Retina (tissue), 1 donor: ENCODE measurements at regions not wholly inside any gene's neighbourhood (a gene's known extent, or its start where the extent isn't known, plus 50 kb on each side); places are given as distances from the start of the nearest gene placed in this dataset.
"Not testable (repeated sequence)": the region's sequence is repeated elsewhere in the genome, so short reads cannot be mapped to it uniquely, and the experiment has no call there.

Experiments used
- DNase-seq: peaks from one replicate; pipeline ENCODE4 v3.0.0-alpha.2; 2016

- DNase-seq, result no peak
Measured at GRCh38 chr2:76252704-76253103, 542.0 kb upstream of the GCFC2 start.

DNA sequence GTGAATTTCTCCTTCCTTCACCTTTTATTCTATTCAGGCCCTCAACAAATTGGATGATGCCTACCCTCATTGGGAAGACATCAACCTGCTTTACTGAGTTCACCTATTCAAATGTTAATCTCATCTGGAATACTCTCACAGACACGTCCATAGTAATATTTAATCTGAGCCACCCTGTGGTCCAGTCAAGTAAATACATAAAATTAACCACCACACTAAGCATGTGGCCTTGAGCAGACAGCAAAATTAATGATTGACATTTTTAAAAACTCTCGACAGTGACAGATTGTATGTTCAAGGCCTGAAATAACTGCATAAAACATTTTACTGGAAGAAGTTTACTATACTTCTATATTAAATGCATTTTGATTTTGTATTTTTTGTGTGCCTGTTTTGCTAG is 540.6 kb upstream of the GCFC2 start:
- no peak for DNase-seq

DNA sequence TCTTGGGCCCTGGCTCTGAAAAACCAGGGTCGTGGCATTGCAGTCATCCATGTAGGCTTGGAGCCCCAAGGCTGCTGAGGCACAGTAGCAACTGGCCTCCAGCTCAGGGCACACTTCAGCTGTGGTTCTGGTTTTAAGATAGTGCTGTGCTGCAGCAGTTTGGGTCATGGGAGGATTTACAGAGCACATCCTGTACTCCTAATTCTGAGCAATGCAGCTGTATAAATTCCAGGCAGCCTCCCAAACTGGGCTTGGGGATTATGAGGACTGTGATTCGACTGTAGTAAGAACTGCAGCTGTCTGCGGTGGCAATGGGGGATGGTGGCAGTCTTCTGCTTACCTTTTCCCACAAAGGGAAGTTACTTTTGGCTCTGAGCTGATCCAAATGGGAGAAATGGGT is 536.3 kb upstream of the GCFC2 start:
- no peak for DNase-seq

DNA sequence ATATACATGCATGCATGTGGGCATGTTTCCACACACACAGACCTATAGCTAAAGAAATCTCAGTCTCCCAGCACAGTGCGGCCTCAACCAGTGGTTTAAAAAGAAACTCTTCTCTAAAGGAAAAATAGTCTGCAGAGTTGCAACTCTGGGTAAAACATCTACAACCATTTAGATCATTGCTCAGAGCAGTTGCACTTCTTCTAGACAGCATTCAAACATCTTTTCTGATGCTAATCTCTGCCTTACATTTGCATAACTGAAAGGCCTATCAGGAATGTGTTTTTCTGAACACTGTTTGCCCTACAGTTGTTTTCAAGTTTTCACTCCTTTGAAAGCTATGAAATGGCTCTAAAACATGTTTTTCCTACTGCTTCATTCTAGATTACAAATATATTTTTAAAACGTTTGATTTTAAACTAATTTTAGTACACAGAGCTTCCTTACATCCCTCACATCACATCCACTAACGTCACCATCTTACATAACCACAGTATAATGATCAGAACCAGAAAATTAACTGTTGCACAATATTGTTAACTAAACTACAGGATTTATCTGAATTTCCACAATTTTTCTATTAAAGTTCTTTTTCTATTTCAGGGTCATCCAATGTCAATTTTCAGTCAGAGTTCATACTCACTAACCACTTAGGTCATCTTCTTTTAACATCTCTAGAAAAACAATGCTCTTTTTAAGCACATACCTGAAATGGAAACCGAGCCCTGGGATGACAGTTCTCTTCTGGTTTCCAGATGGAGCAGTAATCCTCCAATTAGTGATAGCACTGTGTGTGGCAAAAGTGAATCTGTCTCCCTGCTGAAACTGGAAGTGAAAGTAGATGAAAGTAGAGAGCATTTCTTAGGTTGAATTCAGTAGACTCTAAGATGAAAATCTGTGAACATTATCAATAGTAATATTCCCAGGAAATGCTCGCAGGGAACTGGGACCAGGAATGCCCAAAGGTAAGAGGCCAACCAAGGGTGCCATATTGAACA is 501.6 kb upstream of the GCFC2 start:
- DNase-seq, result no peak

DNA sequence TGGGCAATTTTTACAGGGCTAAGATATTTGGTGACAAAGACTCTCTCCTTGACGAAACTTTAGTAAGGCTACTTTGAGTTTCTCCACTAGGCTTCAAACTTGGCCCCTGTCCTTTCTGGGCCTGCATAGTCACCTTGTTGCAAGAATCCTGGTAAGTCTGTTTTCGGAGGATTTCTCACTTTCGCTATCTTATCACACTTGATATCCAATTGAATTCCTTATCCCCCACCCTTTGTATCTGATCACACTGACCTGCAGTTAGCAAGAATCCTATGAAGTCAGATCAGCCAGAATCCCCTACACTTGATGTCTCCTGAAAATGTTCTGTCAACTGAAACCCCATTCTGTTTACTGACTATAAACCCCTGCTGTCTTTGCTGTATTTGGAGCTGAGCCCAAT is 499.8 kb upstream of the GCFC2 start:
- no peak for DNase-seq

- no peak for DNase-seq
Measured at GRCh38 chr2:76204048-76204447, 493.3 kb upstream of the GCFC2 start.

DNA sequence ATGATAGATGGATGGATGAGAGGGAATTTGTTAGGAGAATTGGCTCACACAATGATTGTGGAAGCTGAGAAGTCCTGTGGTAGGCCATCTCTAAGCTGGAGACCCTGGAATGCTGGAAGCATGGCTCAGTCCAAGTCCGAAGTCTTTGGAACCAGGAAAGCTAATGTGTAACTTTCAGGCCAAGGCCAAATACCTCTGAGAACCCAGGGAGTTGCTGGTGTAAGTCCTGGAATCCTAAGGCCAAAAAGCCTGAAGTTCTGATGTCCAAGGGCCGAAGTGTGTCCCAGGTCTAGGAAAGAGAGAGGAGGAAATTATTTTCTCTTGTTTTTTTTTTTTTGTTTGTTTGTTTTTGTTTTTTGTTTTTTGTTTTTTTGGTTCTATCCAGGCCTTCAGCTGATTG is 492.2 kb upstream of the GCFC2 start:
- no peak for DNase-seq

GRCh38 chr2:76197842-76198448 is 487.2 kb upstream of the GCFC2 start:
- DNase-seq, result peak; percentile 3

DNA sequence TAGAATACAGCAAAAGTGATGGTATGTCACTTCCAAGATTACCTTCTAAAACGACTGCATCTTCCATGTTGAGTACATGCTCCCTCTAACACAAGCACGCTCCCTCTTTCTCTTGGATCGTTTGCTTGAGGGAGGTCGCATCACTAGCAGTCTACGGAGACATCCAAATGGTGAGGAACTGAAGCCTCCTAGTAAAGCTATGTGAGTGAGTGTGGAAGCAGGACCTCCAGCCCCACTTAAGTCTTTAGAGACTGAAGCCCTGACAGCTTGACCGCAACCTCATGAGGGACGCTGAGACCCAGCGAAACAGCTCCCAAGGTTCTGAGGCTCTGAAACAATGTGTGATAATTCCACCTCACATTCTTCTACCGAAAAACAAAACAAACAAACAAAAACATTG is 486.7 kb upstream of the GCFC2 start:
- no peak for DNase-seq

DNA sequence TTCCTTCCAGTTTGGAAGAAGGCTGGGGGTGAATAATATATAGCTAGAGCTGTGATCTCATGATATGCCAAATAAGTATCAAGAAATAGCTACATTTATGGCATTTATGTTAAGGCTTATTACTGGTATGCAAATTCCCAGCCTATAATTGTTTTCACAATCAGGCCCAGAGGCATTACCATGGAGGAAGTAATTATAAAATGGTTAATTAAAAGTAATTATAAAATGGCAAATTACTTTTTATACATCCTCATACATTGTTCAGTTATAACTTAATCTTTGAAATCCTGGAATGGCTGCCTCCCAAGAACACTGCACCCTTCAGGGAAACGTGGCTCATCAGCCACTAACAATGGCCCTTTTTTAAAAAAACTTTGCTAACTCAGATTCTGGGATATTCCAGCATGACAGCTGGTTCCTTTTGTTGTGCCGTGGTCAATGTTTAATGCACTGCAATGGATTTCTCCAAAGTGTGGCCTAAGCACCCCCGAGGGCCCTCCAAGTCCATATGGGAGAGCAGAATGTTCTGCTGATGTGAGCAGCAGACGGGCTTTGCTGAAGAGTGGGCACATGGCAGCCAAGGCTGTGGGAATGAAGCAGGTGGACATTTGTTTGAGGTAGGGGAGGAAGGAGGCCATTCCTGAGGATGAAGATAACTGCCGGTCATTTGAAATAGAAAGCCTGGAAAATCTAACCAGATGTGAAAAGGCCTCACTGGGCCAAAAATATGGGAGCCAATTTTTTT is 483.5 kb upstream of the GCFC2 start:
- DNase-seq, result peak; percentile 1

DNA sequence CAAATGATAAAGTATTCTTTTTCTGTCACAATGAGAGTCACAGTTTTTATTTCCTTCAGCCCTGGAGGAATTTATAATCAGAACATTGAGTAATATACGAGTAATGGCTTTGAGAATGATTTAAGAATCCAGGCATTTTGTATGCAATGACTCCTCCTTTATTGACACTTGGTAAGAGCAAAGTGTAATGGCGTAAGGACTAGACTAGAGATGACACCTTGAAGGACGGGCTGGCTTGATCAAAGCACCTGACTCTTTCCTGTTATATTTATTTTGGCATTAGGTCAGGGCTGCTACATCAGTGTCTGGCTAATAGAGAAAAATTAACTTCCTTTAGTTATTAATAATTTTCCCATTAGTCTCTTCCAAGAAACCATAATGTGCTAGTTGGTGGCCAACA is 482.4 kb upstream of the GCFC2 start:
- no peak for DNase-seq

- DNase-seq, result no peak
Measured at GRCh38 chr2:76188334-76189008, 477.8 kb upstream of the GCFC2 start.

DNA sequence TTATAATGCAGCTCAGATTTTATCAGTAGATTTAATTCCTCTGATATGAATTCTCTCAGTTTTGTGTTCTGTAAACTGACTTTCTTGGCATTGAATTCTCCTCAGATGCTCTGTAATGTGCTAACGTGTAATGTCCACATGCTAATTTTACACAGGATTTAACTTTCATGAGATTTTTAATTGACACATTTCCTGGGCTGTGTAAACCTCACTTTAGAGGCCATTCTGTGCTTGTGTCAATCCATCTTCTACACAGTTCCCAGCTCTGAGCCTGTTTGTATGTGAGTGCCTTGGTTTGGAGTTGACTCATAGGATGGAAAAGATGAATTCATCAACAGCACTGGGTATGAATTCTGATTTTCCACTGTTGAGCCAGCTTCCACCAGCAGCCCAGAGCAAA is 476.7 kb upstream of the GCFC2 start:
- no peak for DNase-seq

DNA sequence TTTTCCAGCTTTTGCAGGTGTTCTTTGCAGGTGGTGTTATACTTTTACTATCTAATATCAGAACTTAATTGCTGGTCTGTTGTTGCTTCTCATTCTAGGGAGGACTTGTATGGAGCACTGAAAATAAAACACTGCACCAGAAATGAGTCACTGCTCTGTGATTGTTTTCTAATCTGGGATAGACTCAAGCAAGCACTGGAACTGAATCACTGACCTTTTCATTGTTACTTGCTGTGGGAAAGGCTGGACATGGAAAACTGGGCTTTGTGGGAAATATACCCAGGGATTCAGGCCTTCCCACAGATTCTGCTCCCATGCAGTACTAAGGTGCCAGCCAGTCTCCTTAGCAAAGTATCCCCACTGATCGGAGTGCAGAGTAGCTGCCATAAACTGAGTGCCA is 470.0 kb upstream of the GCFC2 start:
- no peak for DNase-seq

DNA sequence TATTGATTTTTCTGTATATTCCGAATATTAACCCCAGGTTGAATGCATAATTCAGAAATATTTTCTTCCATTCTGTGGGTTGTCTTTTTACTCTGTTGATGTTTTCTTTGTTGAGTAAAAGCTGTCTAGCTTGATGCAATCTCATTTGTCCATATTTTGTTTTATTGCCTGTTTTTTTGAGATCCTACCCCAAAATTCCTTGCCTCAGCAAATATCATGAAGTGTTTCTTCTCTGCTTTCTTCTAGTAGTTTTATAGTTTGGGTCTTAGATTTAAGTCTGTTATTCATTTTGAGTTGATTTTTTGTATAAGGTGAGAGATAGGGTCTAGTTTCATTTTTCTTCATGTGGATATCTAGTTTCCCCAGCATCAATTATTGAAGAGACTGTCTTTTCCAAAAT is 467.9 kb upstream of the GCFC2 start:
- DNase-seq, result no peak

DNA sequence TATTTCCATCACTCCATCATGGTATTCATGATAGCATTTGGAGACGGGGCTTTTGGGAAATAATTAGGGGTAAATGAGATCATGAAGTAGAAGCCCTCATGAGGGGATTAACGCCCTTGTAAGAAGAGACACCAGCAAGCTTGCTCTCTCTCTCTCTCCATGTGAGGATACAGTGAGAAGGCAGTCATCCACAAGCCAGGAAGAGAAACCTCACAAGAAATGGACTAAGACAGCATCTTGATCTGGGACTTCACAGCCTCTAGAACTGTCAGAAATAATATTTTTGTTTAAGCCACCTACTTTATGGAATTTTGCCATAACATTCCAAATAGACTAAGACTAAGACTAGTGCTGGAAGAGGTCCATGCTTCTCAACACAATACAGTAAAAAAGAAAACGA is 464.6 kb upstream of the GCFC2 start:
- DNase-seq, result no peak

DNA sequence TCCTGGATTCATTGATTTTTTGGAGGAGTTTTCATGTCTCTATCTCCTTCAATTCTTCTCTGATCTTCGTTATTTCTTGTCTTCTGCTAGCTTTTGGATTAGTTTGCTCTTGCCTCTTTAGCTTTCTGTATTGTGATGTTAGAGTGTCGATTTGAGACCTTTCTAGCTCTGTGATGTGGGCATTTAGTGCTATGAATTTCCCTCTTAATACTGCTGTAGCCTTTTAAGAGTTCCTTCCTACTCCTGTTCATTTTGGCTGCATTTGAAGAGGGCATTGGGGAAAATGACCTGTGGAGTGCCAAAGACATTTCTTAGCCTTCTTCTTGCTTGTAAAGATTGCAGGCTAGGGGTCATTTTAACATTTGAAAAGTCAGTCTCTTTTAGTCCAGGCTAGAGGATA is 463.8 kb upstream of the GCFC2 start:
- no peak for DNase-seq

DNA sequence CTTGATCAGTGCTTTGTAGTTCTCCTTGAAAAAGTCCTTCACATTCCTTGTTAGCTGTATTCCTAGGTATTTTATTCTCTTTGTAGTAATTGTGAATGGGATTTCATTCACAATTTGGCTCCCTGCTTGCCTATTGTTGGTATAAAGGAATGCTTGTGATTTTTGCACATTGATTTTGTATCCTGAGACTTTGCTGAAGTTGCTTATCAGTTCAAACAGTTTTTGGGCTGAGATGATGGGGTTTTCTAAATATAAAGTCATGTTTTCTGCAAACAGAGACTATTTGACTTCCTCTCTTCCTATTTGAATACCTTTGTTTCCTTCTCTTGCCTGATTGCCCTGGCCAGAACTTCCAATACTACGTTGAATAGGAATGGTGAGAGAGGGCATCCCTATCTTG is 462.5 kb upstream of the GCFC2 start:
- DNase-seq, result not testable (repeated sequence)

DNA sequence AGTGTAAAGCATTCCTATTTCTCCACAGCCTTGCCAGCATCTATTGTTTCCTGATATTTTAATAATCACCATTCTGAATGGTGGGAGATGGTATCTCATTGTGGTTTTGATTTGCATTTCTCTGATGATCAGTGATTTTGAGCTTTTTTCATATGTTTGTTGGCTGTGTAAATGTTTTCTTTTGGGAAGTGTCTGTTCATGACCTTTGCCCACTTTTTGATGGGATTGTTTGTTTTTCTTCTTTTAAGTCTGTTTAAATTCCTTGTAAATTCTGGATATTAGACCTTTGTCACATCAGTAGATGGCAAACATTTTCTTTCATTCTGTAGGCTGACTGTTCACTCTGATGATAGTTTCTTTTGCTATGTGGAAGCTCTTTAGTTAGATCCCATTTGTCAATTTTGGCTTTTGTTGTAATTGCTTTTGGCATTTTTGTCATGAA is 461.5 kb upstream of the GCFC2 start:
- DNase-seq, result not testable (repeated sequence)

DNA sequence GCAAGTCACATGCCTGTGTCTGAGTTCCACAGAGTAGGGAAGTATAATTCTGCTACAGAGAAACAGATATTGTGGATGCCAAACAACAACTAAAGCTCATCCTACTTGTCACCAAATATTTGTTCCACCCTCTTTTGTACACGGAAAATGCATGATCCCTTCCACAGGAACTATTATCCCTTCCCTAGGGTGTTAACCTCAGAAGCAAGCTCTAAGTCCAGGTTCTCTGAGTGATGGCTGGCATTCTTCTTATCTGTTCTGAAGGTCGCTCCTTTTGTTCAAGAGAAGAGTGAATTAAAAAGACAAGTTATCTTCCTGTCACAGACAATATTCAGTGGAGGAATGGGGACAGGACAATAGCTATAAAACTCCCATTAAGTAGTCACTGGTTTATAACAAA is 460.1 kb upstream of the GCFC2 start:
- DNase-seq, result no peak

- DNase-seq, result no peak
Measured at GRCh38 chr2:76170009-76170384, 459.3 kb upstream of the GCFC2 start.

- no peak for DNase-seq
Measured at GRCh38 chr2:76169276-76170008, 458.7 kb upstream of the GCFC2 start.
